ENCODE measurements at regions not wholly inside any gene's neighbourhood (a gene's known extent, or its start where the extent isn't known, plus 50 kb on each side); places are given as distances from the start of the nearest gene placed in this dataset.
"Not testable (repeated sequence)": the region's sequence is repeated elsewhere in the genome, so short reads cannot be mapped to it uniquely, and the experiment has no call there.

GRCh38 chr20:30712861-30713260, 544.6 kb upstream of the DEFB115 start:
- not testable (repeated sequence) for TF ChIP-seq CTCF (IDR thresholded peaks at IDR 0.05; ENCODE audit: insufficient read depth, low read length); REST (IDR thresholded peaks at IDR 0.05; ENCODE audit: insufficient replicate concordance, low read depth); POLR2AphosphoS5 (IDR thresholded peaks at IDR 0.05; ENCODE audit: low read depth)

All from HL-60 (cell line).